Fibroblast of gingiva (primary cell): ENCODE measurements at regions not wholly inside any gene's neighbourhood (a gene's known extent, or its start where the extent isn't known, plus 50 kb on each side); places are given as distances from the start of the nearest gene placed in this dataset.
"Not testable (repeated sequence)": the region's sequence is repeated elsewhere in the genome, so short reads cannot be mapped to it uniquely, and the experiment has no call there.

Source experiments
- DNase-seq: peaks from one replicate; pipeline ENCODE4 v3.0.0-alpha.2; 2011; ENCODE audit warnings: low read depth

GRCh38 chr6:169862043-169862891 lies 110.8 kb downstream of the ERMARD start:
- no peak for DNase-seq

DNA sequence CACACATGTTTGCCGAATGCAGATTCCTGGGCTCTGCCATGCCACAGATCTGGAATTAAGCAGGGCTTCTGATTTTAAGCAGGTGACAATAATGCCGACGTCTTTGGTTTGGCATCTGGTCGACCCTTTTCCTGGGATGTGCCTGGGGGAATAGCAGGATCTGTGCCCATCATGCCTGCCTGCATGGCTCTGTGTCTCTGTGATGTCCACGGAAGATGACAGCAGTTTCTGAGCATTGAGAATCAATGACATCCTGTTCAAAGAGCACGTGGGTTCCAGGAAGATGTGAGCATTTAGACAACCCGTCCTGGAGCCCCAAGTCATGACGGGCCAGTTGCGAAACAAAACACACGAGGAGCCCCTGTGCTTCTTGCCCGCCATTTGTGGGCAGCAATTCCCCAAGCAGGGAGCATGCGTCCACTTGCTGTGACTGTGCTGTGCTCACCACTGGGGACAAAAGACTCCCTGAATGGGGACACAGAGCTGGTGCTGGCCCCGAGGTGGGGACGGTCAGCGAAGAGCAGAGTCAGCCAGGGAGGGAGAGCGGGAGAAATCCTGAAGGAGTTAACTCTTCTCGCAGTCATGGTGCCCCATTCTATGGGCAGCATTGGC lies 110.1 kb downstream of the ERMARD start:
- no peak for DNase-seq

DNA sequence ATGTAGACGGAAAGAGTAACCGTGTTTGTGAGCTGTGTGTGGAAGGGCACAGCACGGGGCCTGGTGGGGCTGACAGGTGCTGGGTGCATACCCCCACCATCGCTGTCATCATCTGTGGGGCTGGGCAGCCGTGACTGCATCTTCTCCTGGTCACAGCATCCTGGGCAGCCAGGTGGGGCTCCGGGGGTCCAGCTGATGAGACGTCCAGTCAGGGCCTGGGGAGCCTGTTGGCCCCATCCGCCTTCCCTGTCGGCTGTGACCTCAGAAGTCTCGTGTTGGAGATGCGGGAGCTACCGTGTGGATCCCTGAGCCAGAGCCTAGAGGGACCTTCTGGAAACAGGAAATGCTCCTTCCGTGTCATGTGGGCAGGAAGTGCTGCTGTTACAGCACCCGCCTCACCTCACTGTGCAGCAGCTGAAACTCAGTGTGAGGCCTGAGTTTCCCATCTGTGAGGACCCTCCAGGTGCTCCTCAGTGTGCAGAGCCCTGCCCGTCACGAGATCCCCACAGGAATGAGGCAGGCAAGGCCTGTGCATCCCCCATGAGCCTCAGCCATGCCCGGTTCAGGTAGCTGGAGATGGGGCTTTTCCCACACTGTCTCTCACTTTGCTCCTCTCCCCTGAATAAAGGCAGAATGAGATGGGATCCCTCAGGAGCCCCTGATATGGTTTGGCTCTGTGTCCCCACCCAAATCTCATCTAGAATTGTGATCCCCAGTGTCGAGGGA lies 108.7 kb downstream of the ERMARD start:
- no peak for DNase-seq

- DNase-seq, result no peak
Measured at GRCh38 chr6:169859401-169859977, 108.1 kb downstream of the ERMARD start.

- DNase-seq, result no peak
Measured at GRCh38 chr6:169858935-169859351, 107.5 kb downstream of the ERMARD start.

- no peak for DNase-seq
Measured at GRCh38 chr6:169858293-169858934, 107.0 kb downstream of the ERMARD start.

- no peak for DNase-seq
Measured at GRCh38 chr6:169857343-169858292, 106.2 kb downstream of the ERMARD start.

GRCh38 chr6:169856442-169857342 lies 105.3 kb downstream of the ERMARD start:
- DNase-seq, result not testable (repeated sequence)

DNA sequence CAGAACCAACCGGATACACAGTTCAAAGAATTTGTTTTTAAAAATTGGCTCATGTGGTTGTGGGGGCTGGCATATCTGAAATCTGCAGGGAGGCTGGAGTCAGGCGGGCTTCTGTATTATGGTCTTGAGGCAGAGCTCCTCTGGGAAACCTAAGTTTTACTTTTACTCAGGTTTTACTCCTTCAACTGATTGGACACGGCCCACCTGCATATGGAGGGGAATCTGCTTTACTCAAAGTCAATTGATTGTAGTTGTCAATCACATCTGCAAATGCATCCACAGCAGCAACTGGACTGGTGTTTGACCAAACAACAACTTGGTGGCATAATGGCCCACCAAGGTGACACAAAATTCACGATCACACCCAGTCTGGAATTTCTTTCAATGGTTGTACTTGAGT lies 103.4 kb downstream of the ERMARD start:
- DNase-seq, result no peak

DNA sequence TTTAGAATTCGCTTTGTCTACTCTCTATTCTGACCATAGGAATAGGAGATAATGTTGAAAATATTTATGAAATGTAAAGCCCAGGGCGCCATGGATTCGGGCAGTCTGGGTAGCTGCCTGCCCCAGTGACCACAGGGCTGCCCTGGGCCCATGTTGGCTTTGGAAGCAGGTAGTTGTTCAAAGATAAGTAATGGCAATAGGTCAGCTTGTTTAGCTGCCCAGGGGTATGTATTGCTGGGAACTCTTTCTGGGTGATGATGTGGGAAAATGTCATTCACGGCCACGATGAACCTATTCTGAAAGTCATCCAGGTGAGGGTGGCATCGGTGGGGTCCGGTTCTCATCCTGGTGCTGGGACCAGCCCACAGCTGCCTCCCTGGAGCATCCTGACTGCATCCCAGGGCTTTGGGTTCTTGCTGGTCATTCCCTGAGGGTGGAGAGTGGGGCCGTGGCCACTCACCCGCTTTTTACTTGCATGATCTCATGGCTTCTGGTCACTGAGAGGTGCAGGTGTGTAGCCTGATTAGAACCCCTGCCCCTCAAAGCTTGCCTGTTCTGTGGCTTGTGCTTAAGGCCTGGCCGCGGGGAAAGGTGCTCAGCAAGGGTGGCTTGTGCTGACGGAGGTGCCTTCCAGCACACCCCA lies 102.8 kb downstream of the ERMARD start:
- DNase-seq, result no peak

GRCh38 chr6:169853196-169854082 lies 102.0 kb downstream of the ERMARD start:
- no peak for DNase-seq

- DNase-seq, result no peak
Measured at GRCh38 chr6:169852504-169853195, 101.2 kb downstream of the ERMARD start.

DNA sequence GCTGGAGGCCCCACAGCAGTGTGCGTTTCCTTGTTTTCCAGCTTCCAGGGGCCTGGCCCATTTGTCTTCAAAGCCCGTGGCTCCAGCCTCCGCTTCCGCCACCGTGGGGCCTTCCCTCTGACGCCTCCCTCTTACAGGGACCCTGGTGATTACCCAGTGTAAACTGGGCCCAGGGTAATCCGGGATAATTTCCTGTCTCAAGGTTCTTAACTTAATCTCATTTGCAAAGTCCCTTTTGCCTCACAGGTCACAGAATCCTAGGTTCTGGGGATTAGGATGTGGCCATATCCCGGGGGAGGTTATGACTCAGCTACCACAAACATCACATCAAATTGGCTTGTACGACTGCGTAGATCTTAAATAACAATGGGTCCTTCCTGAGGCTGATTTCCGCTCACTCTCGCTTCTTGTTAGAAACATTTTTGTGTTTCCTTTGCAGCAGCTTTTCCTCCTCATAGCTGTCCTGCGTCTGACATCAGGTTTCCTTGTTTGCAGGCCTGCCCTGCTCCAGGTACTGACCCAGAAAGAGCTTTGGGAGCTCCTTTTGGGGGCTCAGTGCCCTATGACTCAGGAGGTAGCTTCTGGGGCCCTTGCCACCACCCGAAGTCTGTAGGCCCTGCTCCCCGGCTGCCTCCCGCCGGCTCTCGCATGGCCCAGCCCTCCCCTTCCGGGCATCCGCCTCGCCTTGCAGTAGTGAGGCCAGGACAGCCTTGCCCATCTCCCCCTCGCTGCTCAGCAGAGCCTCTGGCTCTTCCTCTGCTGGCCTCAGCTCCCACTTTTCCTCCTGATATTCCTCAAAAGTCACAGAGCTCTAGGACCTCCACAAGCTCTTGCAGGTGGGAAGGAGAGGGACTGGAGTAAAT lies 100.5 kb downstream of the ERMARD start:
- DNase-seq, result no peak

DNA sequence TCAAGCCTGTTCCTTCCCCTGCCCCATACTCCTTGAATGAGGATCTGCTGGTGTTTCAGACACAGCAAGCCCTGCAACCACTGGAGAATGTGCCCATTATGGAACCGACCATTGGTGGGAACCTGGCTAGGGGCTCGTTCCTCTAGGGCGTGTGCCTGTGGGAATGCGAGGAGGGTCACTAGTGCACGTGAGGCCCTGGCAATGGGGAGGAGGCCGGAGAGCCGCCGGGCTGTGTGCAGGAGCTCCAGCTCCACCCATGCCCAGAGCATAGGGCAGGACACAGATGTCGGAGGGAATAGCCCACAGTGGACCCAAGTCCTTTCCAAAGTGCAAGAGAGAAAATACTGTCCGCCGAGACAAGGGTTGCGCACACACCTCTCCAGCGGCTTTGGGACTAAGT lies 99.3 kb downstream of the ERMARD start:
- no peak for DNase-seq

- DNase-seq, result no peak
Measured at GRCh38 chr6:169850154-169850553, 98.7 kb downstream of the ERMARD start.

- DNase-seq, result no peak
Measured at GRCh38 chr6:169849396-169849795, 98.0 kb downstream of the ERMARD start.

GRCh38 chr6:169848946-169849345 lies 97.5 kb downstream of the ERMARD start:
- no peak for DNase-seq
